GM19324 (cell line): ENCODE measurements at regions not wholly inside any gene's neighbourhood (a gene's known extent, or its start where the extent isn't known, plus 50 kb on each side); places are given as distances from the start of the nearest gene placed in this dataset.
"Not testable (repeated sequence)": the region's sequence is repeated elsewhere in the genome, so short reads cannot be mapped to it uniquely, and the experiment has no call there.

Experiments used
- ATAC-seq: cut with Tn5 transposase; IDR thresholded peaks from one replicate; pipeline ENCODE4 v1.9.1; 2021; ENCODE audit warnings: mild to moderate bottlenecking, moderate library complexity; ENCODE audit not compliant: unreplicated experiment, low FRiP score

DNA sequence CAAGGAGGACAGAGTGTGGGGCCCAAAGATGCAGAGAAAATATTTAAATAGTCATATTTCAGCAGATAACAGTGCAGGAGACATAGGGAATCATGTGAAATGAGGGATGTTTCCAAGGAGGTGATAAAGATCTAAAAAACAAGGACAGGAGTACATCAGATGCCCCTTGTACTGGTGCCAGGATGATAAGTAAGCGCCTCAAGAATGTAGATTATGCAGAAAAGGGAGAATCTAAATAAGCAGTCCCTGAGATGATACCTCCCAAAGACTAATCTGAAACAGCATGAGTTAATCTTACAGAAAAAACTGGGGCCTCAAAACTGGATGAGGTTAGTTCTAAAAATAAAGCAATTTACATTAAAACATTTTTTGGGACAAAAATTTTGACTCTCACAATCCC lies 136.1 kb upstream of the WDFY3 start:
- no peak for ATAC-seq

DNA sequence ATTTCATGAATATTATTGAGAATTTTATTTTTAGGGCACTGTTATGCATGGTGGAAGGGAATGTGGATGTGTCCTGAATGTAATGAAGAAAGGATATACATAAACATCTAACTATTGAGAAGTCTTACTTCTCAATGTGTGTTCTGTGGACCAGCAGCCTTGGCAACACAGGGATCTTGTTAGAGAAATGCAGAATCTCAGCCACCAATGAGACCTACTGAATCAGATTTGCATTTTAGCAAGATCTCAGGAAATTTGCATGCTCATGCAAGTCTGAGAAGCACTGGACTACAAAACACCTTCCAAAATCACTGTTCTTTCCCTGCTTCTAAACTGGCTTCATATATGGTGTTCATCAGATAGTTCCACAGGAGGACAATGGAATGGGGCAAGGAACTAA lies 139.7 kb upstream of the WDFY3 start:
- ATAC-seq: no peak

DNA sequence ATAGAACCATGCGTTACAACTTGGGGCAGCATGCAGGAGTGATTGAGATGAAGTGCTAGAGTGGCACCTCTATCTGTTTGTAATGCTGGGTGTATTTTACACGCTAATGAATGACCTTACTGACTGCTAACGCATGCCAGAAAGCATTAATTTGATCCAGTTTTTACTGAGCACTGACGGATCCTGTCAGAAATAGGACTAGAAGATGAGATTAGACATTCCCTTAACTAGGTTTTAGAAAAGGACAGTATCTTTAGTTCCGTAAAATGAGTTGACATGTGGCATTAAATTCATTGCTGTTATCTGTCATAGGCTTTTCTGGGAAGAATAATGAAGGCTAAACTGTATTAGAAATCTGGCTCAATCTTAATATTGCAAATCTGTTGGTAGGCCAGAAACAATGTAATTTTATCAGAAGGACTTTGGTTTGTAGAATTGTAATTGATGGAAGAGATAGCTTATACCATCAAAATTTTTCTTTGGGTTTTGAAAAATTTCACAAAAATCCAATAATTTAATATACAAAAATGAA lies 140.4 kb upstream of the WDFY3 start:
- ATAC-seq: no peak

DNA sequence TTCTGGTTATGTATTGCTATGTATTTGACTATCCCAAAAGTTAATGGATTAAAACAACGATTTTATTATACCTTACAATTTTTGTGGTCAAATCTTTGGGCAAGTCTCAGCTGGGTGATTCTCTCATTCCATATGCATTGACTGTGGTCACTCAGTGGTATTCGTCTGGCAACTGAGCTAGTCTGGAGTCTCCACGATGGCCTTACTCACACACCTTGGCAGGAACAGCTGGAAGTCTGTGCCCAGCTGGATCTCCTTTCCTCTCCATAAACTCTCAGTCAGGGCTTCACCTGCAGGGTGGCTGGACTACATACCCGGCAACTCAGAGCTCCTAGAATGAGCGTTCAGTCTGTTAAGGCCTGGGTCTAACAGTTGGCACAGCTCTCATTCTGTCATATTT lies 141.1 kb upstream of the WDFY3 start:
- ATAC-seq: no peak

DNA sequence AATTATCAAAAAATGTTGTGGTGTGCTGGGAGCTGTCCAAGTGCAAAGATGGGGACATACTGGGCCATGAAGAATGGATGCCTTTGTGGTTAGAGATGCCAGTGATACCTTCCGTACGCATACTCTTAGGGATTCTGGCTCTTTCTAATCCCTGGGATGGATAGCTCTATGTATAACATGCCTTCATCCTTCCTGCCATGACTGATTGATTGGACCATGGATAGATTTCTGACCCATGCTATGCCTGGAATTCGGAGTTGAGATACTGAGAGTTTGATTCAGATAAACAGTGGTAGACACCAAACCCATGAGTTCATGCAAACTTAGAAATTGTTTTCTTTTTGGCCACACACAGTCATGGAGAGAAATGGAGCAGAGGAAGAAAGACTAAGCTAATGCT lies 147.2 kb upstream of the WDFY3 start:
- no peak for ATAC-seq

DNA sequence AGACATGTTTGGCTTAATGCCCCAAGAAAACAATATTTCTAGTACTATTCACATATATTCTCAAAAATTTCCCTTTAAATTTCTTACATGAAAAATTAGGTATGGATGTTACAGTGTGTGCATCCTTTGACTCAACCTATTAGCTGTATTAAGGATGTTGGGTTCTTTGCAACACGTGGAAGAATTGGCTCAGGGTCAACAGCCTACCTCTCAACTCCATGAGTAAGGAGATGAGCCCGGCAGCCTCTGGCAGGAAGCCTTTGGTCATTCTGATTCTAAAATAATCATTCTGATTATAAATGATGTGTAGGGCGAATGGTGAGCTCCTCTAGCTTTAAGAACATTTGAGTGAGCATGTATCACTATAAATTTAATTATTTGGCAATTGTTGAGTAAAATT lies 148.0 kb upstream of the WDFY3 start:
- ATAC-seq: no peak

DNA sequence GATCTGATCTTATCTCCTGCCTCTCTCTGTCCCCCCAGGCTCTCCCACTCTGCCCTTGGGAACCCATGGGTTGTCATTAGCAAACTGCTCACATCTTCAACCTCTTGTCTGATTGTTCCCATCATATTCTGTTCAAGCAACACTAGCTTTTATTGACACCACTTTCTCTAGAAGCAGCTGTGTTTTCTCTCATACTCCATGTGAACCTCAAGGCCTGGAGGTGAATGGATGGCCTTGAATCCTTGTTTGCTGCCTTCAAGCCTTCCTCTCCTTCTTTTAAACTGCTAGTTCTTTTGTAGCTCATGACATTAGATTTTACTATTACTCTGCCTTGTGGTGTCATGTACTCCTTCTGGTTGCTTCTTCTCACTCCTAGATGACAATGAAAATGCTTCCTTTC lies 149.5 kb upstream of the WDFY3 start:
- ATAC-seq: no peak

DNA sequence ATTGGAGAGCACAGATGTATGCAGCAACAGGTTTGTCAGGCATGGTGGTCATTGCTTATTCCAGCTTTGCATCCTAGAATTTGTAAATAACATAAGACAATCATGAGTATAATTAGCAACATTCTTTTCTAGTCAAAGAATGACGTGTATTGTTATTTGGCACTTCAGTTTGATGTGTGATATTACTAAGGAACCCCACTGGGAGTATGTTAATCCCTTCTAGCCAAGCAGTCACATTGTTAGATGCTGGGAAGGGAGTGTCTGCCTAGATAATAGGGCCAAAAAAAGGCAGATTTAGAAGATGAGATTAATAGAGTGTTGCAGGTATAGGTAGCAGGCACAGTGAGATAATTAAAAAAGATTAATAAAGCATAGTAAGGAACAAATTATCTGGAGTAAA lies 159.2 kb upstream of the WDFY3 start:
- no peak for ATAC-seq

DNA sequence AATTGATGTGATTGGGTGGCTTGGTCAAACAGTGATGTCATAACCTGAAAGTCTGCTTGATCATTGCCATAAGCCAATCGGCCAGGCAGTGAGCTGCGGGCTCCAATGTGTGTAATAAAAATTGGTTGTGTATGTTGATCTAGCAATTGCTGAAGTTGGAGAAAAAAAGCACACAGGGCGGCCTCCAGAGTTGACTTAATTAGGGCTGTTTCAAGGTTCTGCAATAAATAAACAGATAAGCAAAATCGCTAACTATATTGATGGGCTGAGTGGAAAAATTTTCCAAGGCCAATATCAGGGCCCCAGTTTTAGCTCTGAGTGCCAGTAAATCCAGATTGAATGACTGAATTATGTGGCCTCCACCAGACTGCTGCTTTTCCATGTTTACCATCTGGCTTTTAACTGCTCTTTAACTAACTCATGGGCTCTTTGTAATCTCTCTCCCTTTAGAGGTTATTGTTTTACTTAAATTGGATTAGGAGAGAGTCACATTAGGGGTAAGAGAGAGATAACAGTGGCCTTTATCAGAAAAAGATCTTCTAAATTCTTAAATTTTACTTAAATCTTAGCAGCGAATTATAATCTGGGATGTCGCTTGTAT lies 160.6 kb upstream of the WDFY3 start:
- no peak for ATAC-seq

DNA sequence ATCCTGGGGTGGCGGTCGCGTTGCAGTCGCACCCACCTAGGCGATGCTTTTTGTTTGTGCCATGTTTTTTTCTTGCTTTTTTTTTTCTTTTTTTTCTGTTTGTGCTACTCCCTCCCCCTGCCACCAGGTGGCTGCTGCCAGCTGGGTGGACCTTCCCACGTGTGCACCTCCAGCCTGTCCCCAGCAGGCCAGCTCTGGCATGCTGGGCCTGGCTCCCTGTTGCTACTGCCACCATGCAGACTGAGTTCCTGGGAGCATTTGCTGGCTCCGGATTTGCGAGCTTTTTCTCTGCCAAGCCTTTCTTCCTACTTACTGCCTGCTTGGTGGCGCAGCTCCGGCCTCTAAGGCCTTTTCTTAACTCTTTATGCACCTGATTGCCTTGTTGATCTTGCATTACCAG lies 161.2 kb upstream of the WDFY3 start:
- ATAC-seq: peak; percentile 66

DNA sequence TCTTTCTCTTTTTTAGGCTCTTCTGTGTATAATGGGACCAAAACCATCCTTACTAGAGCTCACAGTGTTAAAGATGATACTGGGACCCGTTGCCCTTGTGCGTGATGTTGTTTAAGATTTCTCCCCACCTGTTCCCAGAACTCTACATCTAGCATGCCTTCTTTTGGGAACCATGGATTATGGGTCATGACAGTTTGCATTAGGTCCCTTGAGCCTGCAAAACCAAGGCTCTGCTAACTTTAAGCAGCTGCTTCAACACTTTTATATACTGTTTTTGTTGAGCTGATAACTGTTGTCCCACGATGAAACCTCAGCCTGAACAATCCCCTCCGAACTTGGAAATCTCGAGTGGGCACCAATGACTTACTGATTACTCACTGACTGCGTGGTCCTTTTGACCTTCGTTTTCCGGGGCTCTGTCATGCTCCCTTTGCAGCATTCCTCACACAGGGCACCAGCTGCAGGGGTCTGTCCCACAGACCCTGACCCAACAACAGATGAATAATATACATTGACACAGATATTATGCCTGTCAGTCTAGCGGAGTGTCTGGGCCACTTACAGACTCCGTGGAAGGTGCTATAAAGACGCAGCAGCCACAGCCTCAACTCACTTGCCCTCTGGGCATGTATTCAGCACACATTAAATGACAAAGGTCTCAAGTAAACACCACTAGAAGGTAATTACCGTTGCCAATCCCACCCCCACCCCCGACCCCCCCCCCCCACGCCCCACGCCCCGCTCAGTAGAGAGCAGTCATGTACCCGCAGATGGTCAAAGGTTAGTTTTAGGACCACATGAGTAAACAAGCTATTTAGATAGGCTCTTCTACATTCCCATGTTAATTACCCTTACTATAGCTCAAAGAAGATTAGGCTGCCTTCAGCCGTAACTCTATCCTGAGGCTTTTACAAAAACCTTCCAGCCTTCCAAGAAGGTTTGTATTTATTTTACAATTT lies 162.0 kb upstream of the WDFY3 start:
- ATAC-seq: no peak

DNA sequence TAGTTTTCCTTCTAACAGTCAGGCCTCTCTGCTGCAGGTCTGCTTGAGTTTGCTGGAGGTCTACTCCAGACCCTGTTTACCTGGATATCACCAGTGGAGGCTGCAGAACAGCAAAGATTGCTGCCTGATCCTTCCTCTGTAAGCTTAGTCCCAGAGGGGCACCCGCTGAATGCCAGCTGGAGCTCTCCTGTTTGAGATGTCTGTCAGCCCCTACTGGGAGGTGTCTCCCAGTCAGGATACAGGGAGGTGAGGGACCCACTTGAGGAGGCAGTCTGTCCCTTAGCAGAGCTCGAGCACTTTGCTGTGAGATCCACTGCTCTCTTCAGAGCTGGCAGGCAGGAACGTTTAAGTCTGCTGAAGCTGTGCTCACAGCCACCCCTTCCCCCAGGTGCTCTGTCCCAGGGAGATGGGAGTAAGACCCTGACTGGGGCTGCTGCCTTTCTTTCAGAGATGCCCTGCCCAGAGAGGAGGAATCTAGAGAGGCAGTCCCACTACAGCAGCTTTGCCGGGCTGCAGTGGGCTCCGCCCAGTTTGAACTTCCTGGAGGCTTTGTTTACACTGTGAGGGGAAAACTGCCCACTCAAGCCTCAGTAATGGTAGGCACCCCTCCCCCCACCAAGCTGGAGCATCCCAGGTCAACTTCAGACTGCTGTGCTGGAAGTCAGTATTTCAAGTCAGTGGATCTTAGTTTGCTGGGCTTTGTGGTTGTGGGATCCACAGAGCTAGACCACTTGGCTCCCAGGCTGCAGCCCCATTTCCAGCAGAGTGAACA lies 163.1 kb upstream of the WDFY3 start:
- not testable (repeated sequence) for ATAC-seq

DNA sequence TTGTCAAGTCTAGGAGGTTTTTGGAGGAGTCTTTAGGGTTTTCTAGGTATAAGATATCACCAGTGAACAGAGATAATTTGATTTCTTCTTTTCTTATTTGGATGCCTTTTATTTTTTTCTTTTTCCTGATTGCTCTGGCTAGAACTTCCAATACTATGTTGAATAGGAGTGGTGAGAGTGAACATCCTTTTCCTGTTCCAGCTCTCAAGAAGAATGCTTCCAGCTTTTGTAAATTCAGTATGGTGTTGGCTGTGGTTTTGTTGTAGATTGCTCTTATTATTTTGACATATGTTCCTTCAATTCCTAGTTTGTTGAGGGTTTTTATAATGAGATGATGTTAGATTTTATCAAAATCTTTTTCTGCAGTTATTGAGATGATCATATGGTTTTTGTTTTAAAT lies 165.6 kb upstream of the WDFY3 start:
- no peak for ATAC-seq

DNA sequence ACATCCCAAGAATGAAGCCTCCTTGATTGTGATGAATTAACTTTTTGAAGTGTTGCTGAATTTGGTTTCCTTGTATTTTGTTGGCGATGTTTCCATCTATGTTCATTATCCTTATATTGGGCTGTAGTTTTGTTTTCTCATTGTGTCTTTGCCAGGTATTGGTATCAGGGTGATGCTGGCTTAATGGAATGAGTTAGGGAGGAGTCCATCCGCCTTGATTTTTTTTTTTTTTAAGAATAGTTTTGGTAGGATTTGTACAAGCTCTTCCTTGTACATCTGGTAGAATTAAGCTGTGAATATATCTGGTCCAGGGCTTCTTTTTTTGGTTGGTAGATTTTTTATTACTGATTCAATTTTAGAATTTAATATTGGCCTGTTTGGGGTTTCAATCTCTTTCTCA lies 166.1 kb upstream of the WDFY3 start:
- no peak for ATAC-seq

DNA sequence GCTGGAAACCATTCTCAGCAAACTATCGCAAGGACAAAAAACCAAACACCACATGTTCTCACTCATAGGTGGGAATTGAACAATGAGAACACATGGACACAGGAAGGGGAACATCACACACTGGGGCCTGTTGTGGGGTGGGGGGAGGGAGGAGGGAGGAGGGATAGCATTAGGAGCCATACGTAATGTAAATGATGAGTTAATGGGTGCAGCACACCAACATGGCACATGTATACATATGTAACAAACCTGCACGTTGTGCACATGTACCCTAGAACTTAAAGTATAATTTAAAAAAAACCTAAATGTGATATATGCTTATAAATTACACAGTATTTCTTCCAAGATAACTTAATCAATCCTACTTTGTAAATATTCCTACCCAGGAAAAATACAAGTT lies 173.3 kb upstream of the WDFY3 start:
- ATAC-seq: not testable (repeated sequence)

DNA sequence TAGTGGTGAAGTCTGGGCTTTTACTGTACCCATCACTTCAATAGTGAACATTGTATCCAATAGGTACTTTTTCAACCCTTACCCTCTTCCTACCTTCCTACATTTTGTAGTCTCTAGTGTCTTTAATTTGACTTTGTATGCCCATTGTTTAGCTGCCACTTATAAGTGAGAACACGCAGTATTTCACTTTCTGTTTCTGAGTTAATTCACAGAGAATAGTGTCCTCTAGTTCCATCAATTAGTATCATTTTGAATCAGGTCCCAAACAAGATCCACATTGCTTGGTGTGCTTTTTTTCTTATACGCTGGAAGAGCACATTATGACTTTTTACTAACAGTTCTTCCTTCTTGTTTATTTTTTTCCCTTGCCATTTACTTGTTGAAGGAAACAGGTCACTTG lies 176.0 kb upstream of the WDFY3 start:
- no peak for ATAC-seq

DNA sequence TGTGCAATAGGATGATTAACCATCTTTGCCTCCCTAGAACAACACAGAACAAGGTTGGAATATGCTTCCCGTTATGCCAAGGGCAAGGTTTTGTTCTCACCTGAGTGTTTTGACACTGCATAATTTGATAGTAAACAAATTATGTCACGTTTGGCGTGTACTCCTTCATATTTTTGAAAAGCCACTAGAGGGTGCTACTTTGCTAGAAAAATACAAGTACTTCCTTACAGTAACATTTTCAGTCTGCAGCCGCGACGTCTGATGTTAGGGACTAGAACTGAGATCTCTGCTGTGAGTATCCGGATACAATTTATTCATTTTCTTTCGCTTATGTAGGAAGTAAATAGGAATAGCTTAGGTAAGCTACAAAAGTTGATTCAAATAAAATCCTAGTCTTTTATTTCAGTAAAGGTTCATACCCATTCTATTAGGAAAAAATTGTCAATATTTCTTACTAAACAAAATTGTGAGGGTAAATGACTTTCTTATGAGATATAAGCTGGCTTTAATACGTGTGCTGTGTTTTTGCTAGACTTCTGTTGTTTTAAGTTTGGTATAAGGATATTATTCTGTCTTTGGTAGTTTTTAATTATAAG lies 181.1 kb upstream of the WDFY3 start:
- peak; percentile 66 for ATAC-seq

DNA sequence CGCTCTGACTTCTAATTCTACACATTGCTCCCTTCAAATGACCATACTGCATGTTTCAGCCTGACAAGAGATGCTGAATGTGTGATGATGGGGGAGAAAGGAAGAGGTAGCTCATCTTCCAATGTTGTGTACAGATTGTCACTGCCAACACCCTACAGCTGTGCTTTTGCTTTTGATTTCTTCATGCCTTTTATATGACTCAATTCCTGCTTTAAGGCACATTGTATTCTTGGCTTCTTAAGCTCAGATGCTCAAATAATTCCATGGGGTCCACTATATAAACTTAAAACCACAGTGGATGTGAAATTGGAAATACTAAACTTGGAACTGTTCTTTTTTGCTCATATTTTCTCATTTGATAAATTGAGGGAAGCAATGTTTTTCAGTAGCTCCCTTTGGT lies 183.2 kb upstream of the WDFY3 start:
- ATAC-seq: no peak

DNA sequence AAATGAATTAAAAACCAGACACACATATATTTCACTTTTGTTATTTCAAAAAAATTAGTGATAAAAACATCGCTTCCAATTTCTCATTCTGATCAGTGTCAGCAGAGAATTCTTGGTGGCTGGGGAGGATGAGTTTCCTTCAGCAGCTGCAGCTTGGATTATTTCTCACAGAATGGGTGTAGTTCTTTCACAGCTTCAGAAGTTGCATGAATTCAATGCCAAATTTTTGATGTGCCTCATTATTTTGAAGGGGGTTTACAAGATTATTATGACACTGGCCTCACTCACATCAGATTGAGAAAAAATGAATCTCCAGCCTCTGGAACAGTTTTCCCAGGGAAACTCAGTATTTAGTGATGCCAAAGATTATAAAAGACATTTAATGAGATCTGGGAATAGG lies 184.9 kb upstream of the WDFY3 start:
- ATAC-seq: no peak

DNA sequence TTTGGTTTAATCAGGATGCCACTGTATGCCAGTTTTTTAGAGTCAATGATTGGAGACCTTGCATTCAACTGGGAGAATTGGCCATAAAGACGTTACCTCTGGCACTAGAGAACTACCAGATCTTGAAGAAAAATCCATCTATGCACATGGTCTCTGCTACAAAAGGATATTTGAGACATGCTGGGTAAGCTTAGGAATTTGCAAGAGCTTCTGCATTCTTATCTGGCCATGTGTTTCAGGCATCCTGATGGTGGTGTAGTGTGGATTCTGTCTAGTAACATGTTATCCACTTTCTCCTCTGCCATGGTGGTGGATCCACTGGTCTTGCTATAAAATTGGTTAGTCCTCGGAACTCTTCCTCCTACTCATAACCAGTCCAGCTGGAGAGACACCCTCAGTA lies 185.3 kb upstream of the WDFY3 start:
- no peak for ATAC-seq

DNA sequence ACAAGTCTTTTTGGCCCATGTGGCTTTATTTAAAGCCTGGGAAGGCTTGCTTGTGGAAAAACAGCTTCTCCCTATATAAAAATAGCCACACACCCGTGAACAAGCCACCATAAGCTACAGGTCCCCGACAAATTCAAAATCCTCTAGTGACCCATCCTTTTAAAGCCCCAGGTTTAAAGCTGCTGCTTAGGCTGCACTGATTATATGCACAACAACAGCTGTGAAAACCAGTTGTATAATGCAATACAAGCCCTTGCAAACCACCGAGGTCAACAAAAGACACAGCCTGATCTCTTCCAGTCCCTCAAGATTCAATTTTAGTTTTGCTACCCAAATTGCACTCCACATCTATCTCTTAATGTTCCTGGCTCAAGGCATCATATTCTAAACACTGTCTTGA lies 186.0 kb upstream of the WDFY3 start:
- no peak for ATAC-seq
